H1 (cell line): ENCODE measurements at regions not wholly inside any gene's neighbourhood (a gene's known extent, or its start where the extent isn't known, plus 50 kb on each side); places are given as distances from the start of the nearest gene placed in this dataset.

Source experiments
- CTCF ChIA-PET: fragments of 300-600 bp; sonication (Branson Sonifier 250); formaldehyde crosslinking; loops from one replicate; lab custom pipeline; 2021; ENCODE audit not compliant: partially characterized antibody; lab: Charles Lee
- POLR2A ChIA-PET: fragments of 300-600 bp; sonication (Branson Sonifier 250); formaldehyde crosslinking; loops from one replicate; lab custom pipeline; 2021; ENCODE audit warnings: inconsistent platforms; ENCODE audit not compliant: partially characterized antibody; lab: Charles Lee
- DNase-seq, 2 experiments: peaks; one replicate each; pipeline versions ENCODE4 v3.0.0 to v3.0.0-alpha.2; 2010 to 2022; ENCODE audit warnings: low spot score in 2 of 2, low read depth in 1 of 2, mixed read lengths in 1 of 2
- FAIRE-seq: peaks from 2 replicates; lab custom pipeline; 2011; peaks lifted over from hg19 to GRCh38; lab: Jason Lieb, UNC
- H2AFZ ChIP-seq: 2 replicates; pipeline ENCODE4 v1.8.1; 2012; ENCODE audit warnings: low read length, inconsistent platforms
- H2AK5ac ChIP-seq: 2 replicates; pipeline ENCODE4 v1.6.1; 2013; ENCODE audit warnings: low read depth, low read length
- H2BK120ac ChIP-seq: replicated peaks from 2 replicates; pipeline ENCODE3; 2013; ENCODE audit warnings: low read depth, low read length, inconsistent platforms
- H2BK12ac ChIP-seq: 2 replicates; pipeline ENCODE4 v1.6.1; 2013; ENCODE audit warnings: low read depth, low read length
- H2BK15ac ChIP-seq: 2 replicates; pipeline ENCODE4 v1.6.1; 2013; ENCODE audit warnings: low read length
- H2BK20ac ChIP-seq: 2 replicates; pipeline ENCODE4 v1.6.1; 2013; ENCODE audit warnings: low read length
- H2BK5ac ChIP-seq: 2 replicates; pipeline ENCODE4 v1.6.1; 2013; ENCODE audit warnings: low read depth, low read length
- H3K14ac ChIP-seq: 2 replicates; pipeline ENCODE4 v1.6.1; 2013; ENCODE audit warnings: inconsistent platforms; ENCODE audit not compliant: insufficient read length
- H3K18ac ChIP-seq: 2 replicates; pipeline ENCODE4 v1.6.1; 2013; ENCODE audit warnings: low read length; ENCODE audit errors: extremely low read depth
- H3K23ac ChIP-seq: 2 replicates; pipeline ENCODE4 v1.6.1; 2013; ENCODE audit warnings: inconsistent platforms; ENCODE audit not compliant: insufficient read length
- H3K23me2 ChIP-seq: 2 replicates; pipeline ENCODE4 v1.6.1; 2013; ENCODE audit warnings: low read depth, low read length
- H3K27ac ChIP-seq: 2 replicates; pipeline ENCODE4 v1.6.1; 2011; ENCODE audit warnings: low read depth, low read length, inconsistent platforms
- H3K27me3 ChIP-seq, 4 experiments: replicated peaks in 1 of 4; 1 replicate in 1 of 4; 2 replicates in 3 of 4; pipeline versions ENCODE4 v1.6.1 to v1.8.1; 2011 to 2013; ENCODE audit warnings: low read length in 3 of 4, mild to moderate bottlenecking in 3 of 4, inconsistent platforms in 2 of 4, mixed read lengths in 2 of 4, moderate library complexity in 1 of 4; ENCODE audit not compliant: control insufficient read depth in 3 of 4, insufficient read depth in 3 of 4; ENCODE audit errors: extremely low read depth in 1 of 4
- H3K36me3 ChIP-seq, 4 experiments: 2 replicates each; pipeline versions ENCODE4 v1.6.1 to v1.8.1; 2011 to 2013; ENCODE audit warnings: mild to moderate bottlenecking in 4 of 4, low read length in 3 of 4, moderate library complexity in 2 of 4, control low read depth in 1 of 4, inconsistent platforms in 1 of 4; ENCODE audit not compliant: insufficient read depth in 4 of 4, control insufficient read depth in 2 of 4
- H3K4ac ChIP-seq: replicated peaks from 2 replicates; pipeline ENCODE3; 2013; ENCODE audit warnings: low read length, low read depth, mixed read lengths, inconsistent platforms; ENCODE audit not compliant: insufficient read length
- H3K4me1 ChIP-seq, 4 experiments: replicated peaks in 1 of 4; 1 replicate in 1 of 4; 2 replicates in 3 of 4; pipeline versions ENCODE4 v1.6.1 to v1.8.1; 2011 to 2013; ENCODE audit warnings: low read length in 3 of 4, inconsistent platforms in 2 of 4, mixed read lengths in 1 of 4; ENCODE audit not compliant: insufficient read depth in 4 of 4, control insufficient read depth in 3 of 4
- H3K4me2 ChIP-seq, 2 experiments: 2 replicates each; pipeline versions ENCODE4 v1.6.1 to v1.8.1; 2011 to 2013; ENCODE audit warnings: low read depth in 2 of 2, low read length in 2 of 2, control low read depth in 1 of 2, inconsistent platforms in 1 of 2, mild to moderate bottlenecking in 1 of 2; ENCODE audit not compliant: insufficient read depth in 1 of 2
- H3K4me3 ChIP-seq, 4 experiments: fragments of 200-600, 300-600 bp in 1 of 4; sonication (generic), shearing (Covaris generic), sonication (Bioruptor Twin) in 1 of 4; 2 replicates each; pipeline versions ENCODE4 v1.5.1 to v1.8.1; 2011 to 2016; ENCODE audit warnings: low read length in 4 of 4, low read depth in 3 of 4, control low read depth in 2 of 4, inconsistent platforms in 2 of 4, mild to moderate bottlenecking in 2 of 4, mixed read lengths in 1 of 4, moderate library complexity in 1 of 4; ENCODE audit not compliant: insufficient read depth in 2 of 4; ENCODE audit errors: extremely low read depth in 1 of 4
- H3K56ac ChIP-seq: replicated peaks from 2 replicates; pipeline ENCODE3; 2013; ENCODE audit warnings: low read depth, mild to moderate bottlenecking, mixed read lengths, low read length, inconsistent platforms; ENCODE audit not compliant: insufficient read length
- H3K79me1 ChIP-seq: 2 replicates; pipeline ENCODE4 v1.6.1; 2013; ENCODE audit warnings: low read depth, low read length, control low read depth
- H3K79me2 ChIP-seq, 2 experiments: 2 replicates each; pipeline versions ENCODE4 v1.6.1 to v1.8.1; 2012 to 2013; ENCODE audit warnings: low read length in 2 of 2, mild to moderate bottlenecking in 2 of 2, inconsistent platforms in 1 of 2; ENCODE audit not compliant: insufficient read depth in 2 of 2, control insufficient read depth in 1 of 2
- H3K9ac ChIP-seq, 4 experiments: replicated peaks in 1 of 4; 1 replicate in 1 of 4; 2 replicates in 3 of 4; pipeline versions ENCODE4 v1.6.1 to v1.8.1; 2011 to 2013; ENCODE audit warnings: low read depth in 3 of 4, low read length in 3 of 4, control low read depth in 2 of 4, mild to moderate bottlenecking in 2 of 4, moderate library complexity in 2 of 4, inconsistent platforms in 1 of 4; ENCODE audit errors: extremely low read depth in 1 of 4
- H3K9me3 ChIP-seq, 2 experiments: 2 replicates each; pipeline versions ENCODE4 v1.6.1 to v1.8.1; 2012 to 2013; ENCODE audit warnings: mild to moderate bottlenecking in 2 of 2, moderate library complexity in 2 of 2, control low read depth in 1 of 2, inconsistent platforms in 1 of 2, low read depth in 1 of 2, low read length in 1 of 2, mixed read lengths in 1 of 2; ENCODE audit not compliant: insufficient read depth in 2 of 2
- H4K20me1 ChIP-seq, 2 experiments: replicated peaks in 1 of 2; 2 replicates each; pipeline versions ENCODE3 to v1.8.1; 2011 to 2013; ENCODE audit warnings: inconsistent platforms in 2 of 2, low read length in 2 of 2, mild to moderate bottlenecking in 1 of 2; ENCODE audit not compliant: insufficient read depth in 2 of 2, control insufficient read depth in 1 of 2
- H4K5ac ChIP-seq: 2 replicates; pipeline ENCODE4 v1.6.1; 2013; ENCODE audit warnings: low read length, low read depth, mixed read lengths, inconsistent platforms; ENCODE audit not compliant: insufficient read length
- H4K8ac ChIP-seq: 2 replicates; pipeline ENCODE4 v1.8.0; 2013; ENCODE audit warnings: mild to moderate bottlenecking, moderate library complexity, low read length, inconsistent platforms; ENCODE audit not compliant: insufficient read depth; ENCODE audit errors: extremely low read depth
- H4K91ac ChIP-seq: replicated peaks from 2 replicates; pipeline ENCODE3; 2013; ENCODE audit warnings: low read length, mixed read lengths, inconsistent platforms; ENCODE audit not compliant: insufficient read length
- BRCA1 ChIP-seq: IDR thresholded peaks from 2 replicates; pipeline ENCODE4 v1.6.1; 2012; ENCODE audit warnings: low read depth, low read length, improper control_type of control experiment
- CHD1 ChIP-seq: IDR thresholded peaks from 2 replicates; pipeline ENCODE4 v1.6.1; 2012; ENCODE audit warnings: low read depth, low read length, improper control_type of control experiment
- EGR1 ChIP-seq: IDR thresholded peaks from 2 replicates; pipeline ENCODE4 v1.6.1; 2011; ENCODE audit warnings: low read depth, low read length, borderline replicate concordance
- JUND ChIP-seq: IDR thresholded peaks from 2 replicates; pipeline ENCODE4 v1.6.1; 2011; ENCODE audit warnings: mild to moderate bottlenecking, improper control_type of control experiment, low read length
- POLR2AphosphoS5 ChIP-seq: IDR thresholded peaks from 2 replicates; pipeline ENCODE4 v1.6.1; 2011; ENCODE audit warnings: low read depth, low read length
- RXRA ChIP-seq: IDR thresholded peaks from 2 replicates; pipeline ENCODE4 v1.6.1; 2011; ENCODE audit warnings: low read depth, mild to moderate bottlenecking, low read length, moderate library complexity; ENCODE audit not compliant: insufficient read depth
- TBP ChIP-seq: IDR thresholded peaks from 2 replicates; pipeline ENCODE4 v1.6.1; 2011; ENCODE audit warnings: low read depth, low read length, improper control_type of control experiment
- TCF12 ChIP-seq: IDR thresholded peaks from 2 replicates; pipeline ENCODE4 v1.6.1; 2011; ENCODE audit warnings: low read depth, mild to moderate bottlenecking, low read length
- WGBS, 2 experiments: shearing (Covaris generic) in 1 of 2; methylation state at CpG; one replicate each; pipeline versions ENCODE4 v1.1.6 to v1.1.7; 2013 to 2015; ENCODE audit warnings: low lambda C conversion rate in 2 of 2, mixed read lengths in 2 of 2, inconsistent platforms in 1 of 2, low coverage in 1 of 2, missing lambda C conversion rate in 1 of 2; ENCODE audit not compliant: insufficient replicate concordance in 2 of 2, insufficient coverage in 1 of 2, insufficient read length in 1 of 2; ENCODE audit errors: extremely low coverage in 1 of 2, missing lambda C conversion rate in 1 of 2; 5-methylcytosine and 5-hydroxymethylcytosine counted together
- TF ChIP-seq, protein P1 (sequence below), 3 experiments: IDR thresholded peaks; 1 replicate in 2 of 3; 2 replicates in 1 of 3; pipeline versions ENCODE4 v1.5.1 to v1.6.1; 2011; ENCODE audit warnings: low read length in 3 of 3, mild to moderate bottlenecking in 3 of 3, inconsistent platforms in 2 of 3, low read depth in 1 of 3, moderate library complexity in 1 of 3; ENCODE audit not compliant: insufficient read depth in 1 of 3; ENCODE audit errors: control extremely low read depth in 1 of 3
- TF ChIP-seq, protein P2 (sequence below): IDR thresholded peaks from 2 replicates; pipeline ENCODE4 v1.6.1; 2011; ENCODE audit warnings: low read depth, mild to moderate bottlenecking, low read length; ENCODE audit not compliant: insufficient read depth

DNA sequence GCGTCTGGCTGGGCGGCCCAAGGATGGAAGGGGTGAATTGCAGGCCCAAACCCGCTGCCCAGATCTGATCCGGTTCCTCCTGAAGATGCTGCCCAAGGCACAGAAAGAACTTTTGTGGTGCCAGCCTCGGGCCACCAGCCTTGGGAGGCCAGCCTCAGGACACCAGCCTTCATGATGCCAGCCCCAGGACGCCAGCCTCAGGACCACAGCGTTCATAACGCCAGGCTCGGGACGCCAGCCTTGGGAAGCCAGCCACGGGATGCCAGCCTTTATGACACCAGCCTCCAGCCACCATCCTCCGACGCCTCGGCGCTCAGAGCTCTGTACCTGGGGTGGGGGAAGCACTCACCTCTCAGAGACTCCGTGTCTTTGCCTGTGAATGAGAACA, 107.8 kb downstream of the ADRA2C start:
- Histone ChIP-seq H4K91ac (no peak overlapping the region), H2BK15ac (no peak overlapping the region), H3K9ac (no peak overlapping the region), H2AK5ac (no peak overlapping the region), H4K20me1 (no peaks in the 10 kb centered on the region), H4K8ac (no peak overlapping the region), H3K79me1 (no peaks in the 10 kb centered on the region), H3K23me2 (peaks cover 14% of the 10 kb centered on the region; the same call in 1 of the 2 replicates), H2BK120ac (no peak overlapping the region), H4K5ac (no peak overlapping the region), H3K18ac (no peak overlapping the region), H2BK5ac (no peak overlapping the region), H3K23ac (no peak overlapping the region), H3K4me1 (peaks cover 0 to 19% (median 8%) of the 10 kb centered on the region in 4 experiments; a peak in 6 of 7 replicates), H3K56ac (no peak overlapping the region), H2AFZ (no peak overlapping the region), H3K27ac (no peak overlapping the region), H3K14ac (no peak overlapping the region), H3K9me3 (no peaks in the 10 kb centered on the region), H3K36me3 (no peaks in the 10 kb centered on the region), H2BK20ac (no peak overlapping the region), H2BK12ac (peak overlapping the region; percentile 81; the same call in 1 of the 2 replicates), H3K4me2 (peak overlapping the region in 1 of 2 experiments; percentile 73; a peak in 1 of 4 replicates), H3K79me2 (no peaks in the 10 kb centered on the region), H3K4me3 (no peak overlapping the region), H3K27me3 (peaks cover 7 to 42% (median 27%) of the 10 kb centered on the region in 4 experiments), H3K4ac (no peak overlapping the region)
- TF ChIP-seq POLR2AphosphoS5 = no peak
- TF ChIP-seq, protein P1, sequence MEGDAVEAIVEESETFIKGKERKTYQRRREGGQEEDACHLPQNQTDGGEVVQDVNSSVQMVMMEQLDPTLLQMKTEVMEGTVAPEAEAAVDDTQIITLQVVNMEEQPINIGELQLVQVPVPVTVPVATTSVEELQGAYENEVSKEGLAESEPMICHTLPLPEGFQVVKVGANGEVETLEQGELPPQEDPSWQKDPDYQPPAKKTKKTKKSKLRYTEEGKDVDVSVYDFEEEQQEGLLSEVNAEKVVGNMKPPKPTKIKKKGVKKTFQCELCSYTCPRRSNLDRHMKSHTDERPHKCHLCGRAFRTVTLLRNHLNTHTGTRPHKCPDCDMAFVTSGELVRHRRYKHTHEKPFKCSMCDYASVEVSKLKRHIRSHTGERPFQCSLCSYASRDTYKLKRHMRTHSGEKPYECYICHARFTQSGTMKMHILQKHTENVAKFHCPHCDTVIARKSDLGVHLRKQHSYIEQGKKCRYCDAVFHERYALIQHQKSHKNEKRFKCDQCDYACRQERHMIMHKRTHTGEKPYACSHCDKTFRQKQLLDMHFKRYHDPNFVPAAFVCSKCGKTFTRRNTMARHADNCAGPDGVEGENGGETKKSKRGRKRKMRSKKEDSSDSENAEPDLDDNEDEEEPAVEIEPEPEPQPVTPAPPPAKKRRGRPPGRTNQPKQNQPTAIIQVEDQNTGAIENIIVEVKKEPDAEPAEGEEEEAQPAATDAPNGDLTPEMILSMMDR (IDR thresholded peaks at IDR 0.05; ENCODE audit: control extremely low read depth in 1 of 3, insufficient read depth in 1 of 3, low read depth in 1 of 3, low read length in 3 of 3) = no peak
- TF ChIP-seq CHD1 = no peak
- no peak for TF ChIP-seq EGR1
- TF ChIP-seq TBP = no peak
- TF ChIP-seq RXRA = no peak
- no peak for TF ChIP-seq TCF12
- TF ChIP-seq, protein P2, sequence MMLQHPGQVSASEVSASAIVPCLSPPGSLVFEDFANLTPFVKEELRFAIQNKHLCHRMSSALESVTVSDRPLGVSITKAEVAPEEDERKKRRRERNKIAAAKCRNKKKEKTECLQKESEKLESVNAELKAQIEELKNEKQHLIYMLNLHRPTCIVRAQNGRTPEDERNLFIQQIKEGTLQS = no peak
- no peak for TF ChIP-seq BRCA1
- no peak for TF ChIP-seq JUND
- CTCF ChIA-PET = interaction anchor here (0.7 to 1.2 kb wide), 2 partner anchors 22 to 81 kb away, joined by 3 read pairs; no protein-coding TSS in a partner anchor
- no peak for FAIRE-seq
- DNase-seq = no peak
- 90% methylated on average over 13 of the region's 16 CpGs; no CpG with 5 or more reads in 1 of the 2 experiments for WGBS, 2 experiments
- POLR2A ChIA-PET = no interaction called here
